ENCODE measurements at regions not wholly inside any gene's neighbourhood (a gene's known extent, or its start where the extent isn't known, plus 50 kb on each side); places are given as distances from the start of the nearest gene placed in this dataset.

DNA sequence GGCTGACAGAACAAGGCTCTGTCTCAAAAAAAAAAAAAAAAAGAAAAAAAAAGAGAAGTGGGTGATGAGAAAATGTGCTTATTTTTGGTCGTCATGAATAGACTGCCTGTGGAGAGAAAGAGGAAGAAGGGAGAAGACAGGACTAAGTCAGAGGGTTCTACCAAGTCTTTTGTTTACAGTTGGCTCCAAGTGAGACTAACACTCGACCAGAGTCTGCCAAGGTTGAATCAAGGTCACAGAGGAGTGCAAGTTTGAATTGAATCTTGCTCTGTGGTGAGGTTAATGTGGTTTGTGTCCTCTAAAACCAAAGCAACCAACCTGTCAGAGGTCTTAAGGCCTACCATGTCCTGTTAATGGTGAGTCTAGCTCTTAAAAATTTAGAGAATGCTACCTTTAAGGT, 334.1 kb upstream of the GRM7 start:
- 10 to 14% methylated on average over 2 of the region's 2 CpGs for WGBS, 2 donors
- Histone ChIP-seq H3K27me3 (no peaks in the 10 kb centered on the region), H3K4me1 (no peaks in the 10 kb centered on the region), H3K9me3 (no peaks in the 10 kb centered on the region), H3K27ac (no peak overlapping the region), H3K4me3 (no peak overlapping the region), H3K36me3 (no peaks in the 10 kb centered on the region)
- TF ChIP-seq POLR2A (IDR thresholded peaks at IDR 0.05) (no peak), EP300 (IDR thresholded peaks at IDR 0.05) (no peak), CTCF (IDR thresholded peaks at IDR 0.05) (no peak)
- no peak for DNase-seq (ENCODE audit: low spot score in 2 of 2)

DNA sequence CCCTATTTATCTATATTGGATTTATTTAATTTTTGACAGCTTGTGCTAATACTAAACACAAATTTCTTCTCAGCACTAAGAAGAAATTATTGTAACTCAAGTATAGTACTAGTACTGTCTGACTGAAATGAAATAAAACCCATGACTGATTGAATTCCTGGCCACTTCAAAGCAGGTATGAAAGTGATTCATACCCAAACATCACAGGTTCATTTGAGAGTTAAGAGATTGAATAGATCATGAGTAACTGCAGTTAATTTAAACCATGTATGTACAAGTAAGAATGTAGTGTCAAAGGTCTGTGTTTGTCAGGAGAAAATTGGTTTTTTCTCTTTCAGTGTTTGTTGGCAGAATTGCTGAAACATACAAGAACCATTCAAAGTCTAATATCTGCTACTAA, 332.0 kb upstream of the GRM7 start:
- TF ChIP-seq POLR2A (IDR thresholded peaks at IDR 0.05), result no peak
- no peak for TF ChIP-seq CTCF (IDR thresholded peaks at IDR 0.05)
- no peak for TF ChIP-seq EP300 (IDR thresholded peaks at IDR 0.05)
- Histone ChIP-seq H3K27me3 (no peaks in the 10 kb centered on the region), H3K4me1 (no peaks in the 10 kb centered on the region), H3K27ac (no peak overlapping the region), H3K4me3 (no peak overlapping the region), H3K36me3 (no peaks in the 10 kb centered on the region), H3K9me3 (no peaks in the 10 kb centered on the region)
- DNase-seq (ENCODE audit: low spot score in 2 of 2), result no peak

- DNase-seq (ENCODE audit: low spot score in 2 of 2), result no peak
- no peak overlapping the region for H3K4me3 ChIP-seq
- H3K9me3 ChIP-seq, result peaks cover 0 to 3% (median 0%) of the 10 kb centered on the region in 4 donors
- no peaks in the 10 kb centered on the region for H3K36me3 ChIP-seq
- 56 to 60% methylated on average over 6 of the region's 6 CpGs for WGBS, 2 donors
- H3K27ac ChIP-seq, result no peak overlapping the region
- no peaks in the 10 kb centered on the region for H3K27me3 ChIP-seq
- no peaks in the 10 kb centered on the region for H3K4me1 ChIP-seq
- TF ChIP-seq EP300 (IDR thresholded peaks at IDR 0.05) (no peak), CTCF (IDR thresholded peaks at IDR 0.05) (no peak), POLR2A (IDR thresholded peaks at IDR 0.05) (no peak)
These were observed 329.8 kb upstream of the GRM7 start for GRCh38 chr3:6531153-6531552.

DNA sequence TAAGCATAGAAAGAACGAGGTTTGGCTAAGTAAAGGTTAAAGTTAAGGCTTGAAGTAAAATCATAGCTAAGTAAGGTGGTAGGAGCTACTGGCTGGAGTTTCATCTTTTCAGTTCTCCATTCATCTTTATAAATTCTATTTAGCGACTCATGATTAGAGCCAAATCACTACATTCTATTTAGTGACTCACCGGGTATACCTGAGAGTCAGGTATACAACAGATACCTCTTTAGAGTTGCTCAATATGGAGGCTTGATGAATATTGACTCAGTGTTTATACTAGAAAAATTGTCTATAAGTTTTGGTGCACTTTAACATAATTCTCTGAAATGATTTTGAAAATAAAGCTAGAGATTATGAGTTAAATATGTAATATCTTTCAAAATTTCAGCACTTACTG, 328.8 kb upstream of the GRM7 start:
- H3K4me1 ChIP-seq, result no peaks in the 10 kb centered on the region
- no peak for TF ChIP-seq EP300 (IDR thresholded peaks at IDR 0.05)
- TF ChIP-seq POLR2A (IDR thresholded peaks at IDR 0.05), result no peak
- TF ChIP-seq CTCF (IDR thresholded peaks at IDR 0.05), result no peak
- H3K27ac ChIP-seq, result no peak overlapping the region
- DNase-seq (ENCODE audit: low spot score in 2 of 2), result no peak
- H3K27me3 ChIP-seq, result no peaks in the 10 kb centered on the region
- H3K9me3 ChIP-seq, result peaks cover 0 to 6% (median 0%) of the 10 kb centered on the region in 4 donors
- H3K36me3 ChIP-seq, result no peaks in the 10 kb centered on the region
- H3K4me3 ChIP-seq, result no peak overlapping the region
- 82 to 90% methylated on average over 3 of the region's 3 CpGs for WGBS, 2 donors

- Histone ChIP-seq H3K27ac (no peak overlapping the region), H3K4me3 (no peak overlapping the region), H3K4me1 (no peaks in the 10 kb centered on the region), H3K36me3 (no peaks in the 10 kb centered on the region), H3K27me3 (no peaks in the 10 kb centered on the region), H3K9me3 (peaks cover 0 to 13% (median 0%) of the 10 kb centered on the region in 4 donors)
- DNase-seq (ENCODE audit: low spot score in 2 of 2), result no peak
- 78 to 90% methylated on average over 6 of the region's 6 CpGs for WGBS, 2 donors
- no peak for TF ChIP-seq EP300 (IDR thresholded peaks at IDR 0.05)
- no peak for TF ChIP-seq POLR2A (IDR thresholded peaks at IDR 0.05)
- no peak for TF ChIP-seq CTCF (IDR thresholded peaks at IDR 0.05)
These were observed 319.9 kb upstream of the GRM7 start for GRCh38 chr3:6540981-6541380.
